Uterus (tissue), 3 donors: ENCODE measurements at regions not wholly inside any gene's neighbourhood (a gene's known extent, or its start where the extent isn't known, plus 50 kb on each side); places are given as distances from the start of the nearest gene placed in this dataset.

Experiments used
- DNase-seq, 2 donors: peaks; one replicate each; pipeline ENCODE4 v3.0.0-alpha.2; 2019 to 2020
- H3K27ac ChIP-seq, 2 donors: fragments of 200-600 bp; sonication (generic); 1 replicate in 1 of 2; 2 replicates in 1 of 2; pipeline ENCODE4 v1.5.1; 2016 to 2018
- H3K27me3 ChIP-seq, 2 donors: fragments of 200-600 bp; sonication (generic); one replicate each; pipeline ENCODE4 v1.5.1; 2018 to 2019; ENCODE audit warnings: control low read depth in 1 of 2
- H3K36me3 ChIP-seq, 2 donors: fragments of 200-600 bp; sonication (generic); one replicate each; pipeline ENCODE4 v1.5.1; 2019; ENCODE audit warnings: control low read depth in 1 of 2
- H3K4me1 ChIP-seq, 2 donors: fragments of 200-600 bp; sonication (generic); one replicate each; pipeline ENCODE4 v1.5.1; 2018 to 2019; ENCODE audit warnings: control low read depth in 1 of 2
- H3K4me3 ChIP-seq, 2 donors: fragments of 200-600 bp; sonication (generic); 1 replicate in 1 of 2; 2 replicates in 1 of 2; pipeline ENCODE4 v1.5.1; 2018 to 2019; ENCODE audit warnings: mild to moderate bottlenecking in 1 of 2
- H3K9me3 ChIP-seq, 2 donors: fragments of 200-600 bp; sonication (generic); one replicate each; pipeline ENCODE4 v1.5.1; 2019; ENCODE audit warnings: control low read depth in 1 of 2
- POLR2A ChIP-seq, 2 donors: fragments of 450-650 bp; IDR thresholded peaks; one replicate each; pipeline ENCODE4 v1.6.1; 2016; ENCODE audit warnings: antibody characterized with exemption in 2 of 2, mild to moderate bottlenecking in 1 of 2, moderate library complexity in 1 of 2
- intact Hi-C: fragments of 100-400 bp; cut with DNase I; formaldehyde crosslinking; loops from one replicate; pipeline ENCODE4 v1.15.1; 2023; ENCODE audit warnings: low total_unique reads
- TF ChIP-seq, protein P1 (sequence below), 4 experiments: fragments of 200-600 bp in 2 of 4; fragments of 450-650 bp in 2 of 4; sonication (generic) in 2 of 4; IDR thresholded peaks; one replicate each; pipeline ENCODE4 v1.5.1; 2016 to 2019; ENCODE audit warnings: antibody characterized with exemption in 4 of 4, mild to moderate bottlenecking in 2 of 4, moderate library complexity in 1 of 4
- donor health status: DM: yes; HTN: yes; CAD: no.

DNA sequence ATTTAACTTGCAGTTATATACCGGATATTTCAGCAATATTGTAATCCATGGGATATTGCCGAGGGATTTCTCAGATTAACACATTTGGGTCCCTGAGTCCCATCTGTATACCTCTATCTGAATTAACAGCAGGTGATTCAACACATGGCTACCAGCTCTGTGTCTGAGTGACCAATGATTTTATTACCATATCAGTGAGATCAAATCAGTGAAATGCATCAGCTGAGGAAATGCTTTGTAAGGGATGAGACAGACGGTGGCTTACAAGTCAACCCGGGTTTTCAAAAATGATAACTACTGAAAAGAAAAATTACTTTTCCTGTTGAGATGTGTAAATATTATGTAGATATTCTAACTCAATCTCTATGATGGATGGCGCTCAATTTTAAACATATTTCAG is 504.1 kb upstream of the PKN2 start:
- TF ChIP-seq, protein P1, sequence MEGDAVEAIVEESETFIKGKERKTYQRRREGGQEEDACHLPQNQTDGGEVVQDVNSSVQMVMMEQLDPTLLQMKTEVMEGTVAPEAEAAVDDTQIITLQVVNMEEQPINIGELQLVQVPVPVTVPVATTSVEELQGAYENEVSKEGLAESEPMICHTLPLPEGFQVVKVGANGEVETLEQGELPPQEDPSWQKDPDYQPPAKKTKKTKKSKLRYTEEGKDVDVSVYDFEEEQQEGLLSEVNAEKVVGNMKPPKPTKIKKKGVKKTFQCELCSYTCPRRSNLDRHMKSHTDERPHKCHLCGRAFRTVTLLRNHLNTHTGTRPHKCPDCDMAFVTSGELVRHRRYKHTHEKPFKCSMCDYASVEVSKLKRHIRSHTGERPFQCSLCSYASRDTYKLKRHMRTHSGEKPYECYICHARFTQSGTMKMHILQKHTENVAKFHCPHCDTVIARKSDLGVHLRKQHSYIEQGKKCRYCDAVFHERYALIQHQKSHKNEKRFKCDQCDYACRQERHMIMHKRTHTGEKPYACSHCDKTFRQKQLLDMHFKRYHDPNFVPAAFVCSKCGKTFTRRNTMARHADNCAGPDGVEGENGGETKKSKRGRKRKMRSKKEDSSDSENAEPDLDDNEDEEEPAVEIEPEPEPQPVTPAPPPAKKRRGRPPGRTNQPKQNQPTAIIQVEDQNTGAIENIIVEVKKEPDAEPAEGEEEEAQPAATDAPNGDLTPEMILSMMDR (IDR thresholded peaks at IDR 0.05), result no peak
- no peak for TF ChIP-seq POLR2A (IDR thresholded peaks at IDR 0.05)
- no peaks in the 10 kb centered on the region for H3K4me1 ChIP-seq
- H3K9me3 ChIP-seq, result no peaks in the 10 kb centered on the region
- H3K36me3 ChIP-seq, result no peaks in the 10 kb centered on the region
- no peak overlapping the region for H3K27ac ChIP-seq
- no peak overlapping the region for H3K4me3 ChIP-seq
- DNase-seq, result no peak
- intact Hi-C loops, result no loop called here
- H3K27me3 ChIP-seq, result no peaks in the 10 kb centered on the region

DNA sequence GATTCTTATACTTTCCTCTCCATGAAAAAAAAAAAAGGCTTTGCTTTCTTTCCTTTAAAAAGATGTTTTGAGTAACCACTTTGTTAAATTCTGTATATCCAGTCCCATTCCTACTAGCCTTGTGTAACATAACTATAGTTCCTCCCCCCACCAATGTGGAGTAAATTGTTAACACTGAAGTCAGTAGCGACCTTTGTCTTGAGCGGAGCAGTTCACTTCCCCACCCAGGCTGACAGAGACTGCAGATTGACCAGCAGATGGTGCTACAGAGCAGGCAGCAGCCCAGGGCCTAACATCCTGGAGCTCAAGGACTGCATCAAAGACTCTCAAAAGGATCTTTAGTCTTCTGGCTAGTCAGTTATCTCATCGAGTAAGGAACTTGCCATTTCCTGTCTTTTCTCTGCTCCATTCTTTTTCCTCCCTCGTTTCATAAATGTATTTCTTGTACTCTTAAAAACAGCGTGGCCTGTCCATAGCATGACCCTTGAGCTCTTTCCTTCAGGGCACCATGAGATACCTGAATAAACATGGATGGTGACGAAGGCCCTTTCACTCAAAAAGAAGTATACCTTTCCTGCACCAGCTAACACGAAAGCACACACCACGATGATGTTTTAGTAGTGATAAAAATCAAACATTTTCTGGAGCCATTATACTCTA is 503.5 kb upstream of the PKN2 start:
- Histone ChIP-seq H3K9me3 (no peaks in the 10 kb centered on the region), H3K27me3 (no peaks in the 10 kb centered on the region), H3K36me3 (no peaks in the 10 kb centered on the region), H3K27ac (no peak overlapping the region), H3K4me1 (no peaks in the 10 kb centered on the region), H3K4me3 (no peak overlapping the region)
- TF ChIP-seq POLR2A (IDR thresholded peaks at IDR 0.05), result no peak
- TF ChIP-seq, protein P1 (IDR thresholded peaks at IDR 0.05), result peak; percentile 60 to 69 (median 63)
- peak; percentile 41 to 51 for DNase-seq
- intact Hi-C loops, result no loop called here

DNA sequence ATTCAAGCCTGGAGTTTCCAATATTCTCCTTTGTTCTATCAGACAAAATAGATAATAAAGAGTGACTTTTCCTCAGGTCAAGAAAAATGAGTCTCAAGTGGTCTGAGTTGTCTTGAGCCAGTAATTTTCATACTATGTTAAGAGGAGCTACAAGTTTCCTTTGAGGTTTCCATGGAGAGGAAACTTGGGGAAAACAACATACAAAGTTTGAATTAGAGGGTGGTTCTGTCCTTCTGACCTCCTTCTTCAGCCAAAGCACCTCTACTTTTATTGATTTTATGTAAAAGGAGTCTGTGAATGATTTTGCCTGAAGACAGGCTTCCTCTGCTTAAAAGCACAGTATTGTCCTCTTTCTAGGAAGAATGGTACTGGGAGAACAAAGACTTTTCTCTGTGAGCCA is 497.2 kb upstream of the PKN2 start:
- intact Hi-C loops, result no loop called here
- Histone ChIP-seq H3K9me3 (no peaks in the 10 kb centered on the region), H3K27me3 (no peaks in the 10 kb centered on the region), H3K36me3 (no peaks in the 10 kb centered on the region), H3K4me1 (no peaks in the 10 kb centered on the region), H3K27ac (no peak overlapping the region), H3K4me3 (no peak overlapping the region)
- no peak for TF ChIP-seq POLR2A (IDR thresholded peaks at IDR 0.05)
- TF ChIP-seq, protein P1 (IDR thresholded peaks at IDR 0.05), result no peak
- DNase-seq, result no peak

DNA sequence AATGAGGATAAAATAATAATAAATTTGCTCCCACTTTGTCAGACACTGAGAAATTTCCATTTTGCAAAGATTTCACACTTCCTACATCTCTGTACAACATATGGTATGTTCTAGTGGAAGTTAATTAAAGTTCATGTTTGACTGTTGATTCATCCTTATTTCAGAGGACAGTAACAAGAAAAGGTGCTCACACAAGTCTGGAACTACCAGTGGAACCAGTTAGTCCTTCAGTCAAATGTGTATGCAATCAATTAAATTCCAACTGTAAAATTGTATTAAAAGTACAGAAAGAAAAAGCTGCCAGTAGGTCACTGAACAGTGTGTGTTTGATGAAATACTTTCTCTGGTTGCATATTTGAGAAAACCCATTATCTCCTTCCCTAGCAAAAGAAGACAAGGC is 496.0 kb upstream of the PKN2 start:
- TF ChIP-seq POLR2A (IDR thresholded peaks at IDR 0.05), result no peak
- TF ChIP-seq, protein P1 (IDR thresholded peaks at IDR 0.05), result no peak
- H3K27me3 ChIP-seq, result no peaks in the 10 kb centered on the region

DNA sequence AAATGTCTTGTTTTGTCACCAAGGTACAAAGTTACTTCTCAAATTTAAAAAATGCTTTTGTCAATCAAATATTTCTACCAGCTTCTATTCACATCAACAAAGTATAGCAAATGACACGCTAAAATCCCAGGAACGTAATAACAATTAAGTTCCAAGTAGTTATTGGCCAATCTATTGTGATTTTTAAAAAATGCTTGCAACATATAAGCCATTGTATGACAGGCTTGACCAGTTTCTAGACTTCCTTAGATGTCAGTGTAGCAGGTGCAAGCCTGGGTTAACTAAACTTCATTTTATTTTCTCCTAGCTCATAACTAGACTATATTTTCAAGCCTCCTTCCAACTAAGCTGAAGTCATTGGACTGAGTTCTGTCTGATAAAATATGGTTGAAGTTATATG is 494.5 kb upstream of the PKN2 start:
- intact Hi-C loops, result no loop called here
- DNase-seq, result no peak
- TF ChIP-seq, protein P1 (IDR thresholded peaks at IDR 0.05), result no peak
- no peak for TF ChIP-seq POLR2A (IDR thresholded peaks at IDR 0.05)

More for the DNA sequence above, 496.0 kb upstream of the PKN2 start:
- Histone ChIP-seq H3K27ac (no peak overlapping the region), H3K4me3 (no peak overlapping the region), H3K4me1 (no peaks in the 10 kb centered on the region), H3K36me3 (no peaks in the 10 kb centered on the region), H3K9me3 (no peaks in the 10 kb centered on the region)
- DNase-seq, result no peak
- intact Hi-C loops, result no loop called here

More for the DNA sequence above, 494.5 kb upstream of the PKN2 start:
- H3K27ac ChIP-seq, result no peak overlapping the region
- no peaks in the 10 kb centered on the region for H3K27me3 ChIP-seq
- no peak overlapping the region for H3K4me3 ChIP-seq
- H3K9me3 ChIP-seq, result no peaks in the 10 kb centered on the region
- no peaks in the 10 kb centered on the region for H3K36me3 ChIP-seq
- no peaks in the 10 kb centered on the region for H3K4me1 ChIP-seq
